GM19240 (cell line): ENCODE measurements at regions not wholly inside any gene's neighbourhood (a gene's known extent, or its start where the extent isn't known, plus 50 kb on each side); places are given as distances from the start of the nearest gene placed in this dataset.
"Not testable (repeated sequence)": the region's sequence is repeated elsewhere in the genome, so short reads cannot be mapped to it uniquely, and the experiment has no call there.

Experiments
- DNase-seq: peaks from one replicate; pipeline ENCODE4 v3.0.0; 2011; ENCODE audit warnings: low spot score; ENCODE audit not compliant: insufficient read length

DNA sequence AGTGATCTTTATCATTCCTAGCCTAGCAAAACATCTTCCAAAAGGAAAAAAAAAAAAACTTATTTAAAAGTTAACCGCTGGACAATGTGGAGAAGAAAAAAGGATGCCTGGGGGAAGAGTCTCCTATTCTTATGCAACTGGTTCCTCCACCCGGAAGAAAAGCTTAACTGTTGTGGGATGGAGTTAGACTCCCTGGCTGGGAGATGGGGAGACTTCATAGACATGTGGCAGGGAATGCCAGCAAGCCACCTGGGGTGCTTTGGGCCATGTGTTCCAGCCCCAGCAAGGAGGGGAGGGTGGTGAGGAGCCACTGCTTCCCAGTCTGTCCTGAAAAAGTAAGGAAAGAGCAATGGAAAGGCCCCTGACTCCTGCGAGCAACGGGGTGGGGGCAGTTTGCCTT is 119.4 kb upstream of the SPIN4 start:
- no peak for DNase-seq

GRCh38 chrX:63466690-63467089 is 115.6 kb upstream of the SPIN4 start:
- no peak for DNase-seq

DNA sequence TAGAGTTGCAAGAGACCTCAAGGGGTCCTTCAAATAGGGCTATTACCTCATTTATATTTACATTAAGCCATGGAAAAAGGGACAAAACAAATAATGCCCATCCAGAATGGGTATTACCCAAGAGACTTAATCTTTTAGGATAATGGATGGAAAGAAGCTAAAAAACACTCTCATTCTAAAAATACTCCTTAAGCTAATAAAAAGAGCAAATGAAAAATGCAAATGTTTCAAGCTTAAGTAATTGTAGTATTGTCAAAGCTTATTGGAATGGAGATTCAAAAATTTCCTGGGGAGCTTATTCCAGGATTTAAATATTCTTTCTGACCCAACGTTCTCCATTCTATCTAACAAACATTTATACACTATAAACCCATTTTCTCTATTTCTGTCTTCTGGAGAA is 107.8 kb upstream of the SPIN4 start:
- no peak for DNase-seq

DNA sequence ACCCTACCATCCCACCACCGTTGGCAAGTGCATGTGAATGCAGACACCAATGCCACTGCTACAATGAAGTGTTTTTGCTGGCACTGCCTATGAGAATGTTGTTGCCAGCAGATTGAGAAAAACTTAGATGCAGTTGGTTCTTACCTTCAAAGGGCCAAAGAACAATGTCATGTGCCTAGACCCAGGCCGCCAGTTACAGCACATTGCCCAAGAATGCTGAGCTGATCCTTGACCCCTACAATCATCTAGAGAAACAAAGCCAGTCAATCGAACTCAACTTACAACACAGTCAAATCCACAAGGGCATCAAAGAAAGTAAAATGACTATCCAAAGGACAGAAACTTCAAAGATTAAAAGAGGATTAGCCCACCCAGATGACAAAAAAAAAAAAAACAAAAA is 102.4 kb upstream of the SPIN4 start:
- DNase-seq: no peak

DNA sequence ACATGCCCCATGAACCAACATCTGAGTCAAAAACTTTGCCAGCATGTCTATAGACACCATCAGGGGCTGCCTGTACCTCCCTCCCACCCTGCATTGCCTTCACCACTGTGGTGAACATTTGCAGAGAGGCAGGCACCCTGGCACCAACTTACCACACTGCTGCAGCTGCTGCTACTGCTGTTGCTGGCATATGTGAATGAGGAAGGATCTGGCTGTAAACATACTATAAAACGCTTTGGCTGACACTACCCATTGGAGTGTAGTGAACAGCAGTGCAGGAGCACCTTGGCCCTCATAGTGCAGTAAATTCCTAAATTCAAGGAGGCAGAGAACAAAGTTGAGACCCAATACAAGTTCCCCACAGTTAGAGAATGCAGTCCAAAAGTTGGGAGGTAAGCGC is 90.6 kb upstream of the SPIN4 start:
- DNase-seq: no peak

DNA sequence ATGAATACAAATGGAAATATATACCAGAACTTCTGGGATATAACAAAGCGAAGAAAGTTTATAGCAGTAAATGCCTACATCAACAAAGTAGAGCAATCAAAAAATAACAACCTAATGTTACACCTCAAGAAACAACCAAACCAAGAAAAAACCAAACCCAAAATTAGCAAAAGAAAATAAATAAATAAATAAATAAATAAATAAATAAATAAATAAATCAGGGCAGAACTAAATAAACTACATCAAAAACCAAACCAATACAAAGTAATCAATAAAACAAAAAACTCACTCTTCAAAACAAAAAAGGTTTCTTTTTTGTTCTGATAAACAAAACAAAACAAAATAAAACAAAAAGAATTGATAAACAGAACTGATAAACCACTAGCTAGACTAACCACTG is 88.4 kb upstream of the SPIN4 start:
- DNase-seq: no peak

DNA sequence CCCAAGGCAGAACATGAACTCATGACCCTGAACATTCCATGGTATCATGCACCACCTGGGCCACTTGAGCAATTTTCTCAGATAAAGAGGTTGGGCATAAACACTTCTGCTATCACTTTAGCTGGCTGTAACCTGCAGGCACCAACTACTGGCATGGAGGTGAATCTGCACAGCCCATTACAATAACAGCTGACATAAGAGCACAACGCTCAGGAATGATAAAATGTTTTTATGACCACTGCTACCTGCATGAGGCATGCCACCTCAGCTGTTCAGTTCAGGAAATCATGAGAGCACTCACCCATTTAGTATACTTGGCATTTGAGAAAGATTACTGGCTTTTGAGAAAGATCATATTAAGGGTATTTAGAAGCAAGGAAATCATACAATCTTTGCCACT is 85.7 kb upstream of the SPIN4 start:
- no peak for DNase-seq

GRCh38 chrX:63434665-63435064 is 83.5 kb upstream of the SPIN4 start:
- DNase-seq: no peak

DNA sequence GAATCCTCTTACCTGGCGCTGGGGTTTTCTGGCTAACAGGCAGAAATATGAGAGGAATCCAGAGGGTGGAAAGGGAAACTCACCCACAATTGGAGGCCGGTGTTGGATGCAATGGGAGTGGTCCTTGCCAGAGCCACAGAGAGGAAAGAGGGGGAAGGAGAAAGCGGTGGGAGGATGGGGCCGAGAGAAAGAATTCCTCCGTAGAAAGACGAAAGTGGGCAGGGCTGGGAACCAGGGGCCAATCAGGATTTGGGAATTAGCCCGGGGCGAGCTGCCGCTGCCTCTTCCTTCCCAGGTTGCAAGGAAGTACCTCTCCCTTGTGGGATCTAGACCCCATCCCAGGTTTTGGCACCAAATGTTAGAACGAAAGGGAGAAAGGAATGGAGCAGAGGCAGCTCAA is 83.1 kb upstream of the SPIN4 start:
- DNase-seq: no peak

GRCh38 chrX:63430026-63430425 is 78.9 kb upstream of the SPIN4 start:
- no peak for DNase-seq

- DNase-seq: no peak
These were observed 77.2 kb upstream of the SPIN4 start for GRCh38 chrX:63428348-63428747.

DNA sequence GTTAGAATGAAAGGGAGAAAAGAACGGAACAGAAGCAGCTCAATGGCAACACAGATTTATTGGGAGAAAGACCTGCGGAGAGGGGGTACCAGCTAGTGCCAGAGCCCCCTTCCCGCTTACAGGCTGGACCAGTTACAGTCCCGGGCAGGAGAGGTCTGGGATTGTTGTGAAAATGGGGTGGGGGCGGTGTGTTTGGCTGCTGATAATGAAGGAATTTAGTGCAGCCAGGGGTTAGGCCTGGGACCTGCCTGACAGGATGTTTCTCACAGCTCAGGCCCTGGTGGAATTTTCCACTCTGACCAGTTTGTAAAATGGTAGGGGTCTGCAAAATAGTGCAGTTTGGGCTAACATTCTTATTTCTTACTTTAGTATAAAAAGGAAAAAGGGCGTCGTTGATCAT is 75.4 kb upstream of the SPIN4 start:
- no peak for DNase-seq

- no peak for DNase-seq
These were observed 72.9 kb upstream of the SPIN4 start for GRCh38 chrX:63424063-63424462.

- no peak for DNase-seq
These were observed 70.3 kb upstream of the SPIN4 start for GRCh38 chrX:63421411-63421810.

DNA sequence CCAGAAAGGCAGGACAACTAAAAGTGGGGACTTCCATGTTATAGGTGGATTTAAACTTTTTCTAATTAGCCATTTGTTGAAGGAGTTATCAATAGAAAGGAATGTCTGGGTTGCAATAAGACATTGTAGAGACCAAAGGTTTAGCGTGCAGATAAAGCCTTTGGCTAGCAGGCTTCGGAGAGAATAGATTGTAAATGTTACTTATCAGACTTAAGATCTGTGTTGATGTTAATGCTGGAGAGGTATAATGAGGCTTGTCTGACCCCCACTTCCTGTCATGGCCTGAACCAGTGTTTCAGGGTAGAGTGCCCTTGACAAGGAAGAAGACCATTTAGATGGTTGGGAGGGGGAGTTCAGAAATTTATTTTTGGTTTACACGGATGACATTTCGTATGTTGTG is 67.1 kb upstream of the SPIN4 start:
- DNase-seq: no peak

GRCh38 chrX:63417649-63418048 is 66.5 kb upstream of the SPIN4 start:
- DNase-seq: no peak

DNA sequence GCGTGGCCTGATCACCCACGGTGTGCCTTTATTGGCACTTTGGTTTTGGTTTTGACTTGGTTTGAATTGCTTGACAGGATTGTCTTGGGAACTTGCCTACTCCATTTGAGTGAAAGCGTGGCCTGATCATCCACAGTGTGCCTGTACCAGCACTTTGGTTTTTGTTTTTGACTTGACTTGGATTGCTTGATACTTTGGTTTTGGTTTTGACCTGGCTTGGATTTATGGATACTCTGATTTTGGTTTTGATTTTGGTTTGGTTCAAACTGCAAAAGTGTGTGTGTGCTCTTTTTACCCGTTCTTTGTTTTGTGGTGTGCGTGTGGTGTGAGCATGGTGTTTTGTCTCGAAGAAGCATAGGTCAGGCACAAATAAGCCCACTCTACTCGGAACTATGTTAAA is 58.8 kb upstream of the SPIN4 start:
- not testable (repeated sequence) for DNase-seq

GRCh38 chrX:63408050-63408449 is 56.9 kb upstream of the SPIN4 start:
- DNase-seq: no peak

DNA sequence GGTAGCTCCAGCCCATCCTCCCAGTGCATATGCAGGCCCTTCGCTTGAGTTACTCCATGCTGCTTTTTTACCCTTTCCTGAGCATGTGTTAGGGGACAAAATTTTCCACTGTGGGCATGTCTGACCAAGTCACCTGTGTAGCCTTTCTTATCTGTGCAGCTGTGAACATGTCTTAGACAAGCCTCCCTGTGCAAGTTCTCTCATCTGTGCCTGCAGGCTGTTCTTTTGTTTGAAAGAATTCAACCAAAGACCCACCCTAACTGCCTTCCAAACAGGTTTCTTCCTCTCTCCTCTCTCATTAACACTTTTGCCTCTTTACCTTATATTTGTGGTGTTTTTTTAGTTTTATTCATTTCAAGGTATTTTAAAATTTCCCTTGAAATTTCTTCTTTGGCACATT is 53.2 kb upstream of the SPIN4 start:
- DNase-seq: no peak

GRCh38 chrX:63402106-63402505 is 51.0 kb upstream of the SPIN4 start:
- DNase-seq: no peak
